HCT116 (cell line): ENCODE measurements at regions not wholly inside any gene's neighbourhood (a gene's known extent, or its start where the extent isn't known, plus 50 kb on each side); places are given as distances from the start of the nearest gene placed in this dataset.
"Not testable (repeated sequence)": the region's sequence is repeated elsewhere in the genome, so short reads cannot be mapped to it uniquely, and the experiment has no call there.

Experiments used
- CTCF ChIP-seq, 3 experiments: fragments of 200-600 bp in 1 of 3; sonication (generic) in 1 of 3; IDR thresholded peaks in 2 of 3; conservative IDR thresholded peaks in 1 of 3; 2 replicates each; pipeline ENCODE4 v1.5.1; 2012 to 2017; ENCODE audit warnings: low read depth in 2 of 3, low read length in 2 of 3, antibody characterized with exemption in 1 of 3, borderline replicate concordance in 1 of 3, control low read depth in 1 of 3, mild to moderate bottlenecking in 1 of 3, mixed read lengths in 1 of 3, mixed run types in 1 of 3, moderate library complexity in 1 of 3; ENCODE audit not compliant: insufficient read depth in 1 of 3
- JUND ChIP-seq: IDR thresholded peaks from 2 replicates; pipeline ENCODE4 v1.6.1; 2012
- YY1 ChIP-seq: IDR thresholded peaks from 2 replicates; pipeline ENCODE4 v1.6.1; 2011; ENCODE audit warnings: low read length, low read depth, moderate library complexity, mild to moderate bottlenecking; ENCODE audit not compliant: insufficient replicate concordance; ENCODE audit errors: extremely low read depth

GRCh38 chr6:131473303-131473702, 99.7 kb upstream of the ARG1 start:
- TF ChIP-seq CTCF (IDR thresholded peaks at IDR 0.05 in 2 of 3, conservative IDR thresholded peaks at IDR 0.05 in 1 of 3; ENCODE audit: borderline replicate concordance in 1 of 3, insufficient read depth in 1 of 3, low read depth in 2 of 3, low read length in 2 of 3); YY1; JUND: not testable (repeated sequence)
